Activated CD4-positive, alpha-beta T cell treated with anti-CD3 and anti-CD28 coated beads, Interleukin-2, amount 50 U/mL, for 24 hours (primary cell): ENCODE measurements at regions not wholly inside any gene's neighbourhood (a gene's known extent, or its start where the extent isn't known, plus 50 kb on each side); places are given as distances from the start of the nearest gene placed in this dataset.
"Not testable (repeated sequence)": the region's sequence is repeated elsewhere in the genome, so short reads cannot be mapped to it uniquely, and the experiment has no call there.

Source experiments
- DNase-seq, 2 donors: peaks; one replicate each; pipeline ENCODE4 v3.0.0-alpha.2; 2020; ENCODE audit warnings: low read depth in 1 of 2, low spot score in 1 of 2

DNA sequence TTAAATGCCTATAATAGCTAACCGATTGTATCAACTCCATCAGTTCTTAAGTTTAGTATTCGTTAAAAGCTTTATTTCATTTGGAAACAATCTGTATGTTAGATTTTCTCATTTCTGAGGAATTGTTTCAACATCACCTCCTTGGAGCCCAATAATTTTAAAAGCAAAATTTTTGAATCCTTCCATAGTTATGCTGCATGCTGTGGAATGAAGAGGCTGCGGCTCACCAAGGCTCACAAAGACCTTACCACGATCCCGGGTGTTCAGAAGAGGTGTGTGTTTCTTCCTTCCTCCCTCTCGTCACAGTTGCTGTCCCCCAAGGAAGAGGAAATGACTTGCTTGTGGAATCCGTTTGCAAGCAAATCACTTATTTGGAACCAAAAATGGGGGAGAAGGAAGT is 143.8 kb downstream of the FGF1 start:
- DNase-seq = no peak

DNA sequence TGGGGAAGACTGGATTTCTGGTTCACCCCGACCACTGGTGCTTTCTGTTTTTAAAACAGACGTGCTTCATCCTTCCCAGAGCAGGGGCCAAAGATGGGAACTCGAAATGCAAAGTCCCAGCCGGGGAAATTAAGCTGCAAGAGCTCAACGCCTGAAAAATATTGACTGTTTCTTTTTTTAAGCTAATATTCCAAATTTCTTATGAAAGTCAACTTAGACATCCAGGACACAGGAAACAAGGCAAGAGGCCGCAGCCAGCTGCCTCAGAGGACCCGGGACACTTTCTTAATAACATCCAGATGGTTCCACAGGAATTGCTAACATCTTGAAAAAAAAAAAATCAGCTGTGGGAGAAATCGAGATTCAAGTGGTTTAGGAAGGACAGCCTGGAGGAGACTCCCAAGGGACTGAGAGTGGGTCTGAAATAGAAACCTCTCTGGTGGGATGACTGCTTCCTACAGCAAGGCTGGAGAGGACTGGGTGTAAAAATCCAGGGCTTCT is 144.9 kb downstream of the FGF1 start:
- no peak for DNase-seq

DNA sequence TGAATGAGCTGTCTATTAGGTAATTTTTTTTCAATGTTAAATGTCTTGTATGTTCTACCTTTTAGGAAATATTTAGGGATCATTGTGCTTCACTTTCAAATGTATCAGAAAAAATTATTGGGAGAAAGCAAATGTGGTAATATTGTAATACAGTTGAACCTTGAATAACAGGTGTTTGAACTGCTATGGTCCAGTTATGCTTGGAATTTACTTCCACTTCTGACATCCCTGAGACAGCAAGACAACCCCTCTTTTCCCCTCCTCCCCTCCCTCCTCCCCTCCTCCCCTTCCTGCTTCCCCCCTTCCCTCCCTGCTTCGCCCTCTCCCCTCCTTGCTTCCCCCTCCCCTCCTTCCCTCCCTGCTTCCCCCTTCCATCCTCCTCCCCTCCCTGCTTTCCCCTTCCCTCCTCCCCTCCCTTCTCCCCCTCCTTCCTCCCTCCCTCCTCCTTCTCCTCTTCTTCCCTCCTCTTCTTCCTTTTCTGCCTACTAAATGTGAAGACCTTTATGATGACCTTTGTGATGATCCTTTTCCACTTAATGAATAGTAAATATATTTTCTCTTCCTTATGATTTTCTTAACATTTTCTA is 146.6 kb downstream of the FGF1 start:
- no peak for DNase-seq

DNA sequence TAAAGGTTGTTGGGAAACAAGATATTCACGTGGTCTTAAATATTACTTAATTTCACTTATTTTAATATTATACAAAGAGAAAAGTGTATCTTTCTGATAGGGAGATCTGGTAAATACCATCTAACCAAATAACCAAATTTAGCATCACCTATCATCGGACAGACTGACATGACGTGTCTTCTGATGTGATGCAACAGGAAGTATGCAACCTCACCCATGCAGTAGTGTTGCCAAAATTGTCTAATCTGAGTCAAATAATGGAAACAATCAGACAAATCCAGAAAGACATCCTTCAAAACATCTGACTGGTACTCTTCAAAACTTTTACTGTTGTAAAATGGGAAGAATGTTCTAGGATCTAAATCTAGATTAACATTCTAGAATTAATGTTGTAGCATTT is 148.0 kb downstream of the FGF1 start:
- no peak for DNase-seq

- DNase-seq = no peak
Measured at GRCh38 chr5:142532781-142533176, 153.1 kb downstream of the FGF1 start.

DNA sequence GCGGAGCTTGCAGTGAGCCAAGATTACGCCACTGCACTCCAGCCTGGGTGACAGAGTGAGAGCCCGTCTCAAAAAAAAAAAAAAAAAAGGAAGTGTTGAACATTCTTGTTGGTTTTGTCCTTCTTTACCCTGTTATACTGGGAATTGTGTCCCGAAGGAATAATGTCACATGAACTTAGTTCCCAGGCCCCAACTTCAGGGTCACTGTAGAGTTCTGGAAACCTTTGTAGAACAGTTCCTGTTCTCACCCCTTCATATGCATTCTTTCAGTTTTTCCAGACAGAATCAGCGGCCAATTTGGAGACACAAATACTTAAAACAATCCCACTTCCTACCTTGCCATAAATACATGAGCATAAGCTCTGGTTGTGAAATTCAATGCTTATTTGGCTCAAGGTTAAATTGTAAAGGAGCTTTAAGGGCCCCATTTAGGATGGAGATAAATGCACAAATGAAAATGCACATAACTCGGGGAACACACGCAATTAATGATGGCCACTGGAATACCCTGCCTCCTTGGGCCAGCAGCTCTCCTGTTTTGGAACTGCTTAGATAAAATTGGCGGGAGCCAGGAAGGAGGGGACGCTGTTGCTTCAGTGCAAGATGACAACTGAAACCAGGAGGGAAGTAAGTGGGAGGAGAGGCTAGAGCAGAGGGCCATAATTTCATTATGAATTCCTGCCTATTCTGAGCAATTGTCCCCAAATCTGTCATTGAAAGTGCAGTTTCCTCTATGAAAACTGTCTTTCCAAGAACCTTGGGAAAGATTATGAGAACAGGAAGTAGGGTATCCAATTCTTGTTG is 153.7 kb downstream of the FGF1 start:
- no peak for DNase-seq

DNA sequence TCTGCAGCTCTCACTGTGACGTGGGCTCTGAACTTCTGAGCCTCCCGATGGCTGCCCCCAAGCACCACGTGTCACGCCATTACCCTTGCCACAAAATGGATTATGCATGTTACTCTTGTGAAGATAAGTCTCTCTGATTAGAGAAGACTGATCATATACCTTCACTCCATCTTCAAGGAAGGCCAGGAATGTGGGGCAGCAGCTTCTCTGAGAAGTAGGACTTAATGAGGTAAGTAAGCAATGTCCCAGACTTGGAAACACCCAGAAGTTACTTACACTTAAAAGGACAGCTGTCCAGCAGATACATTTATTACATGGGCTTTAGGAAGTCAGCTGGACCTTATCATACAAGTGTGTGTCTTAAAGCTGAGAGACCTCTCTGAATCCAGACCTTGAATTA is 155.0 kb downstream of the FGF1 start:
- DNase-seq = no peak

GRCh38 chr5:142529626-142530278 is 156.1 kb downstream of the FGF1 start:
- DNase-seq = no peak

DNA sequence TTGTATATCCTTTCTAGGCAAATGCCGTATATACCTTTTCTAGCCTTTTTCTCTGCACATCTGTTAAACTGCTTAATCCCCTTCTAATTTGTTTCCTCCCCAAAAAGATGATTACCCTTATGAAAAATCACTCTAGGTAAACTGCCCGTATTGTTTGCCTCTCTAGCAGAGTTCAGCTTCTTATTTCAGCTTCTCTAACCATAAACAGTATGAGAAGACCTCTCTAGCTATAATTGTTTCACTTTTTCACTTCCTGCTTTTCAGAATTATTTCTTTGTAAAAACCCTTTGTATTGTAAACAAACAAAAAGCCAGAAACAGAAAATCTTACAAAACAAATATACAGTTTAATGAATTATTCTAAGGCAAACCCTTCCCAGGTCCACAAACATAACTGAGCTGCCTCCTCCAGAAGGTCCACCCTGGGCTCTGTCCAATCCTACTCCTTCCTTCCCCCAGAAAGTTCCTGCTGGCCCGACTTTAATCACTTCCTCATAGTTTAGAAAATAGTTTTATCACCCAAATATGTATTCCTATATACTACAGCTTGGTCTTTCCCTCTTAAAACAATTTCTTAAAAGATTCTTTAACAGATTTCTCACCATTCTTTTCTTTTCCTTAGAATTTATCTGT is 158.1 kb downstream of the FGF1 start:
- DNase-seq = no peak

GRCh38 chr5:142527234-142527633 is 158.7 kb downstream of the FGF1 start:
- DNase-seq = no peak

DNA sequence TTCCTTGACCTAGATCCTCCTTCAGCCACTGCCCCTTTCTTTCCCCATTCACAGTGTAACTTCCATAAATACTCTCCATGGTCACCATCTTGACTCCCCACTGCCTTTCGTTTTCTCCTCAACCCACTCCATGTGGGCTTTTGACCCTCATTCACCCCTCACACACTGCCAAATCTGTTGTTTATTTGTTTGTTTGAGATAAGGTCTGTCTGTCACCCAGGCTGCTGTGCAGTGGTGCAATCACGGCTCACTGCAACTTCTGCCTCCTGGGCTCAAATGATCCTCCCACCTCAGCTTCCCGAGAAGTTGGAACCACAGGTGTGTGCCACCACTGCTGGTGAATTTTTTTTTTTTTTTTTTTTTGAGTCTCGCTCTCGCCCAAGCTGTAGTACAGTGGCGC is 162.9 kb downstream of the FGF1 start:
- no peak for DNase-seq

DNA sequence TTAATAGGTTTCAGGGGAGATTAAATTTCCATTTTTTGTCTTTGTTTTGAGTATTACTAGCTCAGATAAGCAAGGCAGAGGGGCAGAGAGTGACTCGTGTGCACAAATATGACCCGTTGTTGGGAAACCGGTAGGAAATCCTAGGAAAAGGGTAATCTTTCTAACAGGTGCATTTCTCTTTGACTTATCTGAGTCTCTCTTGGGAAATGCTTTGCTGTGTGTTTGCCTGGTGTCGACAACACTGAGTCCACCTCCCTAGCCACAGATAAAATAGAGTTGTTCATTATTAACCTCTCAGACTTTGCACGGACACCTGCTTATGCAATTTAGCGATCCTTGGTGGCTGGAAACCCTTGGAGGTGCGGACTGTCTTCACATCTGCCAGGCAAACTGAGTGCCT is 164.2 kb downstream of the FGF1 start:
- no peak for DNase-seq

DNA sequence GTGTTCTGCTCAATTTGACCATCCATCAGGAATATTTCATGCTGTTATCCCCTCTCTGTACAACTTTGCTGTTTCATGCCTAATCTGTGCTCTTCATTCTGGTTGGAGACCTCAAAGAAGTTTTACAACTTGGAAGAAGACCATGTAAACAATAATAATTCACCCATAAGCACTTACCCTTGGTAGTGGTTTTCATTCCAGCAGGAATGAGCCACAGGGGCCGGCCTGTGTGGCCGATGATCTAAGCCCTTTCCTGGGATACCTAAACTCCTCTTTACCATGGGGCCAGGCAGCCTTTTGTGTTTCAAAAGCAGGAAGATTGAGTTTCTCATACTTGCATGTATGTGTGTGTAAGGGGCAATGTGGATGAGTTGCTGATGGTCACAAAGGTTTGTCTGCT is 165.0 kb downstream of the FGF1 start:
- no peak for DNase-seq

GRCh38 chr5:142519913-142520312 is 166.0 kb downstream of the FGF1 start:
- not testable (repeated sequence) for DNase-seq

GRCh38 chr5:142517840-142518239 is 168.1 kb downstream of the FGF1 start:
- no peak for DNase-seq

DNA sequence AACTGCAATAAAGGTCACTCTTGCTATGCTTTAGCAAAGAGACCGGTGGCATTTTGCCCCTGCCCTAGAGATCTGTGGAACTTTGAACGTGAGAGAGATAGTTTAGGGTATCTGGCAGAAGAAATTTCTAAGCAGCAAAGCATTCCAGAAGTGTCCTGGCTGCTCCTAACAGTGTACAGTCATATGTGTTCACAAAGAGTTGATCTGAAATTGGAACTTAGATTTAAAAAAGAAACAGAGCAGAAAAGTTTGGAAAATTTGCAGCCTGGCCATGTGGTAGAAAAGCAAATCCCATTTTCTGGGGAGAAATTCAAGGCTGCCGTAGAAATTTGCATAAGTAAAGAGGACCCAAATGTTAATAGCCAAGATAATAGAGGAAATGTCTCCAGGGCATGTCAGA is 169.2 kb downstream of the FGF1 start:
- DNase-seq = no peak

- DNase-seq = no peak
Measured at GRCh38 chr5:142515036-142515435, 170.9 kb downstream of the FGF1 start.

GRCh38 chr5:142514196-142514595 is 171.7 kb downstream of the FGF1 start:
- DNase-seq = no peak

DNA sequence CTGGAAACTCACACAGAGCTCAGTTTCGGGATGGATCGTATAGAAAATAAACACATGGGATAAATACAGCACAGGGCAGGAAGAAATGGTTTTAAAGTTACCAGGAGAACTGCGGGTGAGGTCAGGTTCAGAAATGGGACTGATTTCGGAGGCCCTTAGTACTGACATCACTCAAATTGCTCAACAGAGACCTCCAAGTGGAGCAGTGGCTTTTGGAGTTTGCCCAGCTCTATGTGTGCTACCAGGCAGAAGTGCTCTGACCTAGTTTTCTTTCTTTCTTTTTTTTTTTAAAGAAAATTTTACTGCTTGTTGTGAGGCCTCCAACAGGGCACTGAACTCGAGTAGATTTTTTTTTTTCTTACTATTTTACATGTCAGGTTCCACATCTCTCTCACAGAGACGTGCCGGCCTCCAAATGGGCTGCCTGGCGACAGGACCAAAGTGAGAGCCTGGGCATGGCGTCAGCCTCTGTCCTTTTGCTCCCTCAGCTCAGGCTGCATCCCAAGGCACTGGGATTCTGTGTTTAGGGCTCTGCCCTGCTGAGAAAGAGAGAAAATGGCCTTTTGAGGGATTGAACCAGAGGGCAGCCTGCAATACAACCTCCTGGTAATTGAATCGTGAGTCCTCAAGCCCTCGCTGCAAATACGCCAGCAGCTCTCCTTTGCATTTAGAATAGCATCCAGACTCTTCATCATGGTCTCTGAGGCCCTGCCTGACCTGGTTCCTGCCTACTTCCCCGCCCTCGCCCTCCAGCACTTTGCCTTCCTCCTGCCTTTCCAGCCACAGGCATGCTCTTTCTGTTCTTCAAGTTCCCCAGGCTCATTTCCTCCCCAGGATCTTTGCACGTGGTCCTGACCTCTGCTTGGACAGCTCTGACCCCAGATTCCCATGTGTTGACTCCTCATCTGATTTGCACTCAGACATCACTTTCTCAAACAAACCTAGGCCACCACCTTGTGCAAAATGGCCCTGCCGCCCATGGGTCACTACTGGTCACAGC is 173.5 kb downstream of the FGF1 start:
- DNase-seq = no peak

DNA sequence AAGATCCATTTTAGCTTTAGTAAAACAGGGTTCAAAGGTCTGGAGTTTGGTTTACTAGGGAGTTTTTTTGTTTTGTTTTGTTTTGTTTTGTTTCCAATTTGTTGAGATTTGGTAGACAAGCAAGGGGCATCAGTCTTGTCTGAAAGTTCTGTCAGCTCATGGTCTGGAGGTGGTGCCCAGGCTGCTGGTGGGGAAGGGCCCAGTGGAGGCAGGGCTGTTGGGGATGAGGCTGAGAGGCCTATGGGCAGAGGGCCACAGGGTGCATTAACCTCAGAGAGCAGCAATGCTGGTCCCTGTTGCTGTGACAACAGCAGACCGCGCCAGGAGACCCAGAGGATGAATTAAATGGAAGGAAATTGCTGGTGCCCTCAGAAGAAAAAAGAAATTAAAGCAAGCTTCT is 174.5 kb downstream of the FGF1 start:
- no peak for DNase-seq

DNA sequence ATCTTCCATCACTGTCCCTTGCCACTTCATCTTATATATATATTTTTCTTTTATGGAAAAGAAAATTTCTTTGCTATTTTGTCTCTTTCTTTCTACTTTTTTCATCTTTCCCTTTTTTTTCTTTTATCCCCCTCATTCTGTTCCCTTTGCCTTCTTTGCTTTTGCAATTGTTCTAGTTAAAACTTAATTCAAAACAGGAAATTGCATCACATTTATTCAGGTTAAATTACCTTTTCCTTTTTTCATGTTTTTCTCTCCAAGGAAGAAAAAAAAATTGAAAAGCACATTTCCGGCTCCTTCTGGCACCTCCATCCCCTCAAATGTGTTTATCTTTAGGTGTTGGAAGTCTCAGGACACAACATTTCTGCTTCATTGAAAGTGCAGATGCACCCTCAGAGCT is 176.9 kb downstream of the FGF1 start:
- no peak for DNase-seq
